ENCODE measurements at regions not wholly inside any gene's neighbourhood (a gene's known extent, or its start where the extent isn't known, plus 50 kb on each side); places are given as distances from the start of the nearest gene placed in this dataset.

GRCh38 chr2:192373754-192374153 is 179.0 kb upstream of the TMEFF2 start:
- DNase-seq: no peak

- DNase-seq: no peak
Measured at GRCh38 chr2:192373221-192373620, 178.5 kb upstream of the TMEFF2 start.

DNA sequence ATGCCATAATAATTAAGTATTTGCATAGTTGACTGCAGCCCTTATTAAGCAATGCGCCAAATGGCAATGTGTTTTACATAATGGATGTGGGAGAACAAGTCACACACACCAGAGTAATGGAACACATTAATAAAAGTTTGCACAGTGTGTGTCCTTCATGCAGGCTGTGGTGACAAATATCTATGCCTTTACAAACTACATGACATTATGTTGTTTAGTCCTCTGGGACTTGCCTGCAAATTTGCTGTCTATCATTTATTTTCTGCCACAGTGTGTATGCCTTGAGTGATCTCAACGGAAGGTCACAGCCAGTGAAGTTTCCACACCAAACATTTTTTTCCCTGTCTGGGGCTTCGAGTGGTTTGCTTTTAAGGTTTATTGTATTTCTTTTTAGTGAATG is 175.2 kb upstream of the TMEFF2 start:
- DNase-seq: no peak

DNA sequence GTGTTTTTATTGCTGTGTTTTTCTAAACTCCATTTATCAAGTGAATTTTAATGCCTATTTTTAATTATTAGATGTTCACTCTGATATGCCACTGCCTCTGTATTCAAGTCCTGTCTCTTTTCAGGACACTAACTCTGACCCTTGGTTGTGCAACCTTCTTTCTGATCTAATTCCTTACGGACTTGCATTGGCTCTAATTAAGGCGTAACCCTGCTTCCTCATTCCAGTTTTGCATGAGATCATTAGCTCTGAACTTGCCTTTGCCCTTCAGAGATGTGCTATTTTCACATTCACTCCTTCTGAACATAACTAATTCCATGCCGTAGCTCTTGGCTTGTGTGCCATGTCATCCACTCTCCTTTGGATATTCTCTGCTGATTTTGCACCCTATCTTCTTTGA is 162.5 kb upstream of the TMEFF2 start:
- DNase-seq: no peak

DNA sequence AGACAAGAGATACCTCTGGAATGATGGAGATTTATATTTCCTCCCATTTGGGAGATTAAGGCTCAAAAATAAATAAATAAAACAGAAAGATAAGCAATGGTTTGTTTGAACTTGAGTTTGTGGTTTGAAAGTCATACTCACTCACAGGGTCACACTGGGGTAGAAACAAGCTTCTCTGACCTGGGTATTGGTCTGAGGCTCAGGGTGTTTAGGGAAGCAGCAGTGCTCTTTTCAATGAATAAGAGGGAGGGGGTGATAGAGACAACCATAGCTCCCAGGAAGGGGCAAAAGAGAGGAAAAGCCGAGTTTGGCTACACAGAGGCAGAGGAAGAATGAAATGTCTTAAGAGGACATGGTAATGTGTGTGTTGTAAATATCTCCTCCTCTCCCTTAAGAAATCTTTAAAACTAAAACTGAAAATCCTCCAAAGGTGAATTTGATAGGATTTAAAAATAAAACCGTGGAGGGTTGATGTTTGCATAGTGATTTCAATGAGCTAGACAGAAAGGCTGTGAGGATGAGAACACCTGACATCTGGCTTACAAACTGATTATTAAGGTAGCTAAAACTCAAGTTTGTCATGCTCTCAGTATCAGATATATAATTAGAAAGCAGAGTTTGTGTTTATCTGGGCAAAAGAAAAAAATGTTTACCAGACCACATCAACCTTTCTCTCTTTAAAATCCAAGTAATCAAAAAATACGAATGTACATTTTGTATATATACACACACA is 159.9 kb upstream of the TMEFF2 start:
- no peak for DNase-seq

- DNase-seq: no peak
Measured at GRCh38 chr2:192347542-192347941, 152.8 kb upstream of the TMEFF2 start.

GRCh38 chr2:192345287-192345686 is 150.6 kb upstream of the TMEFF2 start:
- no peak for DNase-seq

DNA sequence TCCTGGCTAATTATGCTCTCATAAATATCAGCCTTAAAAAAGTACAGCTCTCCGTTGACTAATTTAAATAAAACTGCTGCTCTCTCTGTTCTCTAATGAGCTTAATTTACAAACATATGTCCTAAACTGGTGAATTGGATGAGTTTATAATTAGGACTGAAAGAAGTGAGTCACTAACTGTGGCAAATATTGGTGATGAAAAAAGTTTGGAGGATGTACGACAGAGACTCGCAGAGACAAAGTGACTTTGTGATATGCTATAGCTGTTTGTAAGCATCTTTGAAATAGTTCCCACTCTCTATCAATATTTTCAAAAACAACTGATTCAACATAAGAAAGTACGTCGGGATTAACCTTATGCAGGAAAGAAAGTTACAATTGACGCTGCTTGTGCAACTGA is 138.9 kb upstream of the TMEFF2 start:
- no peak for DNase-seq

- DNase-seq: no peak
Measured at GRCh38 chr2:192328297-192328696, 133.6 kb upstream of the TMEFF2 start.

DNA sequence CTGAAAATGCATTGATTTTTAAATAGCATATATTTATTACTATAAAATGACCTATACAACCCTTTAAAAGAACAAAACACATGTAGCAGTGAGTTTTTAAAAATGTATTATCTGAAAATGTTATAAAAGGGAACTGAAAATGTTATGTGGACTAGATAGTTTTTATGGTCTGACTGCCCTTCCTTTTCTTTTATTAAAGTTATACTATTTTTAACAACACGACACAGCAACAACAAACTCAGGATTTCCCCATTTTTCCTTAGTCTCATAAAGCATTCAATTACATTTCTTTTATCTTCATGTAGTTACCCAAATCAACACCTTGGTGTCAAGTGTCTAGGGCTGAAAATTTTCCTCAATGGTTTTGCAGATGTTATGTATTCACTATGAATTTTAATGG is 132.8 kb upstream of the TMEFF2 start:
- DNase-seq: no peak

DNA sequence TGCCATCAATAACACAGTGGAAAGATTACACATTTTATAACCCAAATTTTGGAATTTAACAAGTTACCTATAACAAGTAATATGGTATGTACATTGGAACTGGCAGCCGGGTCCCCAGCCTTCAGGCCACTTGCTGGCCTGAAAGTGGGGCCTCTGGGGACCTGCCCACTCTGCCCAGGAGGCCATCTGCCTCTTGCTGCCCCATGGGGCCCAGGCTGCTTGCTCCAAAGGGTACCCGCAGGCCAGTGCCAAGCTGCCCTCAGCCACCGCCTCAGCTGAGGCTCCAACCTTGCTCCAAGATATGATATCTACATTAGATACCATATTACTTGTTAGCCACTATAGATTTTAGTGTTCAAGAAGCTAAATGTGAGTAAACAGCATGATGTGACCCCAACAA is 120.8 kb upstream of the TMEFF2 start:
- no peak for DNase-seq

DNA sequence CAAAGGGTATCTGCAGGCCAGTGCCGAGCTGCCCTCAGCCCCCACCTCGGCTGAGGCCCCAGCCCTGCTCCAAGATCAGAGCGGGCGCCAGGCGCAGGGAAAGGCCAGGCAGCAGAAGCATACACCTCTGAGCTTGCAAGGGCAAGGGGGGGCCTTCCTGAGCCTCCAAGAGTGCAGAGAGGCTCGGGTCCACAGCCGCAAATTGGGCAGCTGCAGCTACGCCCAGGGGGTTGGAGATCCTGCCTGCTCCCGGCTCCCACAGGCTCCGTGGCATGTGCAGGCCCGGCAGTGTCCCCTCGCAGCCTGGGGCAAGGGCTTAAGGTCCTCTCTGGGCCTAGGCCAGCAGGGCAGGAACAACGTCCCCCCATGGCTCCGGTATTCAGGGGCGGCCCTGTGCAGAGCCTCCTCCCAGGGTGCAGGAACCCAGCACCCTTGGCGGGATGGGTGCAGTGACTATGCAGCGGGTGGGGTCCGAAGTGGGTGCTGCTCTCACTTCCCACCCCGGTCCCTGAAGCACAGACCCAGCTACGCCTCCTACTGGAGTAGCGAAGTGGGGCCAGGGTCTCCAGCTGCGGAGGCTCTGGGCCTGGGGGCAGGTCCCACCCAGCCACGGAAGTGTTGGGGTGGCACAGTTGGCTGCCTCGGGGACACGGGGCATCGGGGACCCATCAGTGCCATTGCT is 120.2 kb upstream of the TMEFF2 start:
- DNase-seq: no peak

- no peak for DNase-seq
Measured at GRCh38 chr2:192313773-192314172, 119.0 kb upstream of the TMEFF2 start.

DNA sequence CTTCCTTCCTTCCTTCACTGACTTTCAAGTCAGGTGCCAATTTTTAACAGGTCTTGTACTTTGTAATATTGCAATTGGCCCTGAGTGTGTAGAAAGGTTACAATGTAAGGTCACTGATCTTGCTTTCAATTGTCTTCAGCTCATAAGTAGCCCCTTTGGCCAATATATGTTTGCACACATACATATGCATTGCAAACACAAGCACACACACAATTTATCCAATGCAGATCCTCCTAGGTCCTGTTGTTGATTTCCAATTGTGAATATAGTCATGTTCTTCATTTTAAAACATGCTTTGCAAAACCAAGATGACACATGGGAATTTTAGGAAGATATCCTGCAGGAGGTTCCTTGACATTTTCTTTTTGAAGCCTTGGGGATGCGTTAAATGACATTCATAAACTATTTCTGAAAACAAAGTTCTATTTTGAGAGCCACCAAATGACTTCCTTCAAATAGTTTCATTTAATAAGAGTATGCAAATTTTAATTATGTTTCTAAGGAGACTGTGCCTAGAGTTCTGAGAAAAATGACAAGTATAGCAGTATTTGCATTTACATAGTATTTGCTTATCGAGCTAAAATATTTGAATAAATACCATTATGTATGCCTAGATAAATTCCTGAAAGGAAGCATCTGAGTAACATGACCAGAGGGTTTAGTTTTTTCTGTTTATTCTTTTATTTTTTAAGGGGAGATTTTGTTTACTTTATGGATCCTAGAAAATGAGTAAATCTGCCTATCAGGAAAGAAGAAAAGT is 117.1 kb upstream of the TMEFF2 start:
- no peak for DNase-seq

GRCh38 chr2:192307530-192307929 is 112.8 kb upstream of the TMEFF2 start:
- DNase-seq: no peak

DNA sequence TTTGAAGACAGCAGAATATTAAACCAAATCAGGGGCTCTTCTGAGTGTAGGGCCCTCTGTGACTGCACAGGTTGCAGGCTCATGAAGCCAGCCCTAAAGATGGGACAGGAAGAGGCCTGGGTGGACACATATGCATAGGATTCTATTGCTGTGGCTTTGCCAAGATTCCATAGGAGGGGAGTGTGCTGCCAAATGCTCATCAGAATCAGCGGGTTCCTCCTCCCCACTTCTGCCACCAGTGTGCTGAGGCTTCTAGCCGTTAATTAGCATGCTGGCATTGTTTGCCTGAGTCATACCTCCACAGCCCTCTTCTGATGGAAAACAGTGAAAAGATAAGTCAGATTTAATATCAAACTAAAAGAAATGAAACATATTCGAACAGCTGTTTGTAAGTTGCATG is 103.9 kb upstream of the TMEFF2 start:
- no peak for DNase-seq

DNA sequence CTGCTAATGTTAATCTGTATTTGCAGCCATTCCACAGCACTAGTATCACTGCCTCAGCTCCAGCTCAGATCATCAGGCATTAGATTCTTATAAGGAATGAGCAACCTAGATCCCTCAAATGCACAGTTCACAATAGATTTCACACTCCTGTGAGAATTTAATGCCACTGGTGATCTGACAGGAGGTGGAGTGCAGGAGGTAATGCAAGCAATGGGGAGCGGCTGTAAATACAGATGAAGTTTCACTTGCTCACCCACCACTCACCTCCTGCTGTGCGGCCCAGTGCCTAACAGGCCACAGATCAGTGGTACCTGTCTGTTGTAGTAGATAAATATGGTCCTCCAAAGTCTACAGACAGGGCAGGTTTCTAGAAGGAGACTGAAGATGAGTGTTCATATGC is 97.7 kb upstream of the TMEFF2 start:
- DNase-seq: no peak

DNA sequence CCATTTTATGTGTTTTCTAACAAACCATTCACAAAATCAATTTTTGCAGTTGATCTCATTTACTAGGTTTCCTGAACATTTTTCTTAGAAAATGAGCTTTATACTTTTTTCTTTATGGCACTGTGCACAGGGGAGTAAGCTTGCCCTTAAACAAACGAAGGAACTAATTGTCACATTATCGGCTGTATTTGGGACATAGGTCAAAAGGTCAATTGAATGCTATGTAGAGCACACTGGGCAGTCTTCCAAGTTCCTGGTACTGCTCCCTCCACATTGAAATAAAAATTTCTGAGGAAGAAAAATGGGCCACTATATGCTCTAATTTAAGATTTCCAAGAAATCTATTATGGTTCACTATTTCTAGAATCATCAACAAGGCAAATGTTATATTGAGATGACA is 93.6 kb upstream of the TMEFF2 start:
- no peak for DNase-seq

GRCh38 chr2:192286093-192286701 is 91.5 kb upstream of the TMEFF2 start:
- DNase-seq: peak; percentile 41

DNA sequence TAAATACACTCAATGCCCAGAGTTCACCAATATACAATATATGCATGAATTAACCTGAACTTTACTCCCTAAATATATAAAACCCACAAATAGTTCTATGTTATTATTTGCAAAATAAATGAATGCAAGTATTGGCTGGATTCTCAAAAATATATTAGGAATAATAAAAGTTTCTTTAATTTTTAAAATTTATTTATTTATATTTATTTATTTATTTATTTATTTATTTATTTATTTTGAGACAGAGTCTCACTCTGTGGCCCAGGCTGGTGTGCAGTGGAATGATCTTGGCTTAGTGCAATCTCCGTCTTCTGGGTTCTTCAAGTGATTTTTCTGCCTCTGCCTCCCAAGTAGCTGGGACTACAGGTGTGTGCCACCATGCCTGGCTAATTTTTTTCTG is 88.7 kb upstream of the TMEFF2 start:
- DNase-seq: no peak

DNA sequence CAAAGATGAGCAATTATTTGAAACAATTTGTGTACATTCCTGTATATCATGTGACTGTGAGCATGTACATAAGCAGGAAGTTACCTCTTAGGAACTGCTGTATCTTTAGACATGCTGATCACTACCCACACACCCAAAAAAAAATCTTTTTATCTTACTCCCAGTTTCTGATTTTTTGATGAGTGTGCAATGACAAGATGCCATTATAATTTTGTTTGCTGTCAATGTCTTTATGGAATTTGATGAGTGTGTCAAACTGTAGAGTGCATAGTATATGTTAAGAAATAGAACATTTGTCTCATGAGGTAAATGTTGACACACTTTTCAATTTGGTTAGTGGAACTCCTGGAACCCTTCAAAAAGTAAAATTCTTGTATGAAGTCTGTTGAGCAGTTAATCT is 84.0 kb upstream of the TMEFF2 start:
- DNase-seq: no peak

DNA sequence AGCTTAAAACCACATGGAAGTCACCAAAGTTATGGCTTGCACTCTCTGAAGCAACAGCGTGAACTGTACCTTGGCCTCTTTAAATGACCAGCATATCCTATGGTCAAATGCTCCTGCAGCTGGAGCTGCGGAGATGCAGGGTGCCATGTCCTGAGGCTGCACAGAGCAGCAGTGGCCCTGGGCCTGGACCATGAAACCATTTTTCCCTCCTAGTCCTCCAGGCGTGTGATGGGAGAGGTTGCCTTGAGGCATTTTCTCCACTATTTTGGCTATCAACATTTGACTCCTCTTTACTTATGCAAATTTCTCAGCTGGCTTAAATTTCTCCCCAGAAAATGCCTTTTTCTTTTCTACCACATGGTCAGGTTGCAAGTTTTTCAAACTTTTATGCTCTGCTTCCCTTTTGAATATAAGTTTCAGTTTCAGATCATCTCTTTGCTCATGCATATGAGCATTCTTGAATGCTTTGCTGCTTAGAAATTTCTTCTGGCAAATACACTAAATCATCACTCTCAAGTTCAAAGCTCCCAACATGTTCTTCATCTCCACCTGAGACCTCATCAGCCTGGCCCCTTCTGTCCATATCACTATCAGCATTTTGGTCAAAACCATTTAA is 82.9 kb upstream of the TMEFF2 start:
- no peak for DNase-seq

GRCh38 chr2:192275632-192276031 is 80.9 kb upstream of the TMEFF2 start:
- no peak for DNase-seq

All from NCI-H1694 treated with DMSO at 0.1 percent for 48 hours (cell line).